ENCODE measurements at regions not wholly inside any gene's neighbourhood (a gene's known extent, or its start where the extent isn't known, plus 50 kb on each side); places are given as distances from the start of the nearest gene placed in this dataset.

DNA sequence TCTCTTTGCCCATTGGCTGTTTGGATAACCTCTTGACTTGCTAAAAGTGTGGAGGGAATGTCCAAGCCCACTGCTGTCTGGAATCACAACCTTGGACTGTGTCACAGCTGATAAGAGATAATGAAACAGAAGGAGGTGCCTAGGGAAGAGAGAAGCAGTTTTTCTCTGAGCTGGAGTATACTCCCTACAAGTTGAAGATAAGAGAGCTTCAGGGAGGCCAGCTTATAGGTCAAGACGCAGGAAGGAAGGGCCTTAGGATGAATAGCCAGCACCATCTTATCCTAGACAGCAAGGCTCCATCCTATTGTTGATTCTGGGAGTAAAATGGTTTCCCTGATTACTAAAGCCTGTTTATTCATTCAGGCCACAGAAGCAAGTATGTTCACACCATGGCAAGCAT, 244.7 kb downstream of the NPR3 start:
- TF ChIP-seq CTCF (IDR thresholded peaks at IDR 0.05), result no peak
- TF ChIP-seq POLR2A (IDR thresholded peaks at IDR 0.05), result no peak
- TF ChIP-seq POLR2AphosphoS5 (IDR thresholded peaks at IDR 0.05), result no peak
